ENCODE measurements at regions not wholly inside any gene's neighbourhood (a gene's known extent, or its start where the extent isn't known, plus 50 kb on each side); places are given as distances from the start of the nearest gene placed in this dataset.

DNA sequence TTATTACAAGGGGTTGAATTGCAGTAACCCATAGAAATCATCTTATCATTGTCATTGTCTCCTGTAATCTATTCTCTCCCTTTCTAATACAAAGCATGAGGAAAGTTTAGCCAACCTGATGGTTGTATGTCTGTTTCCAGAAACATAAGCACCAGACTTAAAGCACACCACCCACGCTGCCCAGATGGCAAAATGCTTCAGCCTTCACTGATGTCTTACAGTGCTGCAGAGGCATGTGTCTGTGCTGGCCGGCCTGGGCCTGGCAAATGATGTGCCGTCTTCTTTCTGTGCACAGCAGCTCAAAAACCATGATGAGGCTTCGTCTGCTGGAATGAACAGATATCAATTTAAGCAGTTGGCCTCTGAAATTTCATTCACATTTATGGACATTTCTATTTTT is 443.0 kb upstream of the RGPD4 start:
- TF ChIP-seq, protein P1, sequence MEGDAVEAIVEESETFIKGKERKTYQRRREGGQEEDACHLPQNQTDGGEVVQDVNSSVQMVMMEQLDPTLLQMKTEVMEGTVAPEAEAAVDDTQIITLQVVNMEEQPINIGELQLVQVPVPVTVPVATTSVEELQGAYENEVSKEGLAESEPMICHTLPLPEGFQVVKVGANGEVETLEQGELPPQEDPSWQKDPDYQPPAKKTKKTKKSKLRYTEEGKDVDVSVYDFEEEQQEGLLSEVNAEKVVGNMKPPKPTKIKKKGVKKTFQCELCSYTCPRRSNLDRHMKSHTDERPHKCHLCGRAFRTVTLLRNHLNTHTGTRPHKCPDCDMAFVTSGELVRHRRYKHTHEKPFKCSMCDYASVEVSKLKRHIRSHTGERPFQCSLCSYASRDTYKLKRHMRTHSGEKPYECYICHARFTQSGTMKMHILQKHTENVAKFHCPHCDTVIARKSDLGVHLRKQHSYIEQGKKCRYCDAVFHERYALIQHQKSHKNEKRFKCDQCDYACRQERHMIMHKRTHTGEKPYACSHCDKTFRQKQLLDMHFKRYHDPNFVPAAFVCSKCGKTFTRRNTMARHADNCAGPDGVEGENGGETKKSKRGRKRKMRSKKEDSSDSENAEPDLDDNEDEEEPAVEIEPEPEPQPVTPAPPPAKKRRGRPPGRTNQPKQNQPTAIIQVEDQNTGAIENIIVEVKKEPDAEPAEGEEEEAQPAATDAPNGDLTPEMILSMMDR (IDR thresholded peaks at IDR 0.05), result no peak
- DNase-seq, result no peak
- Mint-ChIP-seq H3K36me3 (ENCODE audit: low read depth) (peaks cover 4% of the 10 kb centered on the region), H3K9me3 (peaks cover 29% of the 10 kb centered on the region), H3K27ac (no peak overlapping the region), H3K4me3 (no peak overlapping the region), H3K27me3 (ENCODE audit: low read depth, poor library complexity) (peaks cover 7% of the 10 kb centered on the region), H3K4me1 (peaks cover 9% of the 10 kb centered on the region)

DNA sequence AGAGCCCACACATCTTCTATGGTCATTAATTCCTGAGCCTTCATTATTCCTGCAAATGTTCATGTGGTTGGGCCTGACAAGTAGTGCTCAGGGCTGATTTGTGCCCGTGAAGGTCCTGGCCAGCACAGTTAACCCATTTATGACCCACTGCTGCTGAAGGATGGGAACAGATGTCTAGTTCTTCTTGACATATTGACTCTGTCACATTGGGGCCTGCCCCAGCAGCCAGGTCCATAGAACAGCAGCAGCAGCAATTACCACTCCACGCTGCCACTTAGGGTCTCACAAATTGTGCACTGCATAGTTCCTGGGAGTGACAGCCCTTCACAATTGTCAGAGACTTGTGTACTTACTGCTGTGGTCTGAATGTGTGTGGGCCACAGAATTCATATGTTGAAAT is 442.3 kb upstream of the RGPD4 start:
- H3K9me3 Mint-ChIP-seq, result peaks cover 32% of the 10 kb centered on the region

DNA sequence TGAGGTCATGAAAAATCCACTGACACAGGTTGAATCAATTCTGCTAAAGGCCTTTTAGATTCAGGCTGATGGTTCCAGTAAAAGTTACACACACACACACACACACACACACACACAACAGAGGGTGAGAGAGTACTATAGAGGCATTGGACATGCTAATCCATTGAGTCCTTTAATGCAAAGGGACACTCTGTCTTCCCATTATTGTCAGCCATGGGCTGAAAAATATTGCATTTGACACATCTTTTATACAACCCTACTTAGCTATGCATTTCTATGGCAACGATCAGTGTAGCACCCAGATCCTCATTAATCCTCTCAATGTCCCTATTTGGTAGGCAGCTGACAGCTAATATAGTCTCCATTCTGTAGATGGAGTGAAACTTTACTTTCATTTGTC is 440.8 kb upstream of the RGPD4 start:
- Mint-ChIP-seq H3K27me3 (ENCODE audit: low read depth, poor library complexity) (peaks cover 4% of the 10 kb centered on the region), H3K36me3 (ENCODE audit: low read depth) (peaks cover 4% of the 10 kb centered on the region), H3K27ac (no peak overlapping the region), H3K4me3 (no peak overlapping the region), H3K9me3 (peaks cover 23% of the 10 kb centered on the region), H3K4me1 (peaks cover 9% of the 10 kb centered on the region)
- DNase-seq, result no peak
- TF ChIP-seq, protein P1 (IDR thresholded peaks at IDR 0.05), result no peak

More for the DNA sequence above, 442.3 kb upstream of the RGPD4 start:
- peaks cover 9% of the 10 kb centered on the region for H3K4me1 Mint-ChIP-seq
- no peak overlapping the region for H3K27ac Mint-ChIP-seq
- peaks cover 7% of the 10 kb centered on the region for H3K27me3 Mint-ChIP-seq (ENCODE audit: low read depth, poor library complexity)
- H3K4me3 Mint-ChIP-seq, result no peak overlapping the region
- no peak for DNase-seq
- TF ChIP-seq, protein P1 (IDR thresholded peaks at IDR 0.05), result no peak
- peaks cover 4% of the 10 kb centered on the region for H3K36me3 Mint-ChIP-seq (ENCODE audit: low read depth)

DNA sequence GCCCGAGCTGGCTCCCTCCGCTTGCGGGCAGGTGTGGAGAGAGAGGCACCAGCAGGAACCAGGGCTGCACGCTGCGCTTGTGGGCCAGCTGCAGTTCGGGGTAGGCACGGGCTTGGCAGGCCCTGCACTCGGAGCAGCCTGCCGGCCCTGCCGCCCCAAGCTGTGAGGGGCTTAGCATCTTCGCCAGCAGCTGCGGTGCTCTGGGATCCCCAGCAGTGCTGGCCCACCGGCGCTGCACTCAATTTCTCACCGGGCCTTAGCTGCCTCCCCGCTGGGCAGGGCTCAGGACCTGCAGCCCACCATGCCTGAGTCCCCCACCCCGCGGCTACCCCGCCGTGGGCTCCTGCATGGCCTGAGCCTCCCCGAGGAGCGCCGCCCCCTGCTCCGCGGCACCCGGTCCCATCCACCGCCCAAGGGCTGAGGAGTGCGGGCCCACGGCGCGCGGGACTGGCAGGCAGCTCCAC is 434.4 kb upstream of the RGPD4 start:
- Mint-ChIP-seq H3K4me1 (no peaks in the 10 kb centered on the region), H3K4me3 (no peak overlapping the region), H3K27me3 (ENCODE audit: low read depth, poor library complexity) (peaks cover 4% of the 10 kb centered on the region), H3K9me3 (peaks cover 19% of the 10 kb centered on the region), H3K36me3 (ENCODE audit: low read depth) (peaks cover 4% of the 10 kb centered on the region), H3K27ac (no peak overlapping the region)
- TF ChIP-seq, protein P1 (IDR thresholded peaks at IDR 0.05), result no peak
- DNase-seq, result no peak

DNA sequence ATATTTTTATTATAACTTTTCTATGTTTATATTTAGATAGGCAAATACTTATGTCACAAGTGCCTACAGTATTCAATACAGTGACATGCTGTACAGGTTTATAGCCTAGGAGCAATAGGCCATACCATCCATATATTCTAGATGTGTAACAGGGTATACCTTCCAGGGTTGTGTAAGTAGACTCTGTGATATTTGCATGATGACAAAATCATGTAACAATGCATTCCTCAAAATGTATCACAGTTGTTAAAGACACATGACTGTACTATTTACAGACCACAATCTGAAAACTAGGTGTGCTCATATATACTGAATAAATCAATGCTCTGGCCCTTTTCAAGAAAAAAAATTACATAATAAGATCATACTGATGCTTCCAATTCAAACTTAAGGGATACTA is 433.2 kb upstream of the RGPD4 start:
- Mint-ChIP-seq H3K27me3 (ENCODE audit: low read depth, poor library complexity) (no peaks in the 10 kb centered on the region), H3K27ac (no peak overlapping the region), H3K4me3 (no peak overlapping the region), H3K4me1 (no peaks in the 10 kb centered on the region), H3K9me3 (peaks cover 9% of the 10 kb centered on the region), H3K36me3 (ENCODE audit: low read depth) (peaks cover under 1% of the 10 kb centered on the region)
- TF ChIP-seq, protein P1 (IDR thresholded peaks at IDR 0.05), result no peak
- no peak for DNase-seq

DNA sequence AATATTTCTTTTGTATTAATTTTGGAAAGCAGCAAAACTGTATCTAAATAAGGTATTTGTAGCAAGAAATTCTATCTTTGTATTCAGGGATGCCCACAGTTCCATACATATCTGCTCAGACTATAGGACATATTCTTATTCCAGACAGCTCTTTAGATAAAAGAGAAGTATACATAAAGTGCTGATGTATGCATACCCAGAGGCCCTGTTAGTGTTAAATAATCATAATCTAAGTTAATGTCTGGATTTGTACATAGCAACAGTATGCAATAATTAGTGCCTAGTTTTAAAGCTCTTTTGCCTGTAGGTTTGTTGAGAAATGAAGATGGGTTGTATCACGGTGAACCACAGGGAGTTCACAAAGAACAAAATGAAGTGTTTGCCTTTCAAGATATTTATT is 428.0 kb upstream of the RGPD4 start:
- Mint-ChIP-seq H3K4me3 (no peak overlapping the region), H3K4me1 (no peaks in the 10 kb centered on the region), H3K9me3 (peaks cover 4% of the 10 kb centered on the region), H3K36me3 (ENCODE audit: low read depth) (no peaks in the 10 kb centered on the region), H3K27me3 (ENCODE audit: low read depth, poor library complexity) (peaks cover 10% of the 10 kb centered on the region), H3K27ac (no peak overlapping the region)
- DNase-seq, result no peak
- TF ChIP-seq, protein P1 (IDR thresholded peaks at IDR 0.05), result no peak

Measured in nephron progenitor cell (in vitro differentiated cells).